ENCODE measurements at regions not wholly inside any gene's neighbourhood (a gene's known extent, or its start where the extent isn't known, plus 50 kb on each side); places are given as distances from the start of the nearest gene placed in this dataset.

DNA sequence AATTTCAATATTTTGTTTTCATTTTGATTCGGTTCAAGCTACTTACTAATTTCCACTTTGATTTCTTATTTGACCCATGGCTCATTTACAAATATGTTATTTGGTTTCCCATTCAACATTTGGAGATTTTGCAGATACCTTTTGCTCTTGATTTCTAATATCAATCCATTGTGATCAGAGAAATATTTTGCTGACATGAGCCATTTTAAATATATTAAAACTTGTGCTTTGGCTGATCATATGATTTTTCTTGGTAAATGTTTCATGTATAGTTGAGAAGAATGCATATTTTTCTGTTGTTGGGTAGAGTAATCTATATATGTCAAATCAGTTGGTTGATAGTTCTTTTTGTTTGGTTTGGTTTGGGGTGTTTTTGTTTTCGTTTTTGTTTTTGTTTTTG, 95.0 kb downstream of the GASK1B start:
- H3K36me3 ChIP-seq (ENCODE audit: control insufficient read depth in 4 of 4, insufficient read depth in 3 of 4, low read depth in 1 of 4, low read length in 3 of 4) = no peaks in the 10 kb centered on the region
- H3K27ac ChIP-seq (ENCODE audit: low read depth in 1 of 2, low read length in 2 of 2) = no peak overlapping the region
- H3K9ac ChIP-seq (ENCODE audit: low read depth in 1 of 2, low read length in 2 of 2) = no peak overlapping the region
- no peaks in the 10 kb centered on the region for H3K9me3 ChIP-seq (ENCODE audit: control insufficient read depth in 4 of 4, low read length in 3 of 4)
- H3K27me3 ChIP-seq (ENCODE audit: control insufficient read depth in 4 of 4, insufficient read depth in 4 of 4, low read length in 3 of 4) = no peaks in the 10 kb centered on the region
- no peak for DNase-seq (ENCODE audit: low spot score)
- no peak for TF ChIP-seq FOXA1 (IDR thresholded peaks at IDR 0.05)
- TF ChIP-seq, protein P1, sequence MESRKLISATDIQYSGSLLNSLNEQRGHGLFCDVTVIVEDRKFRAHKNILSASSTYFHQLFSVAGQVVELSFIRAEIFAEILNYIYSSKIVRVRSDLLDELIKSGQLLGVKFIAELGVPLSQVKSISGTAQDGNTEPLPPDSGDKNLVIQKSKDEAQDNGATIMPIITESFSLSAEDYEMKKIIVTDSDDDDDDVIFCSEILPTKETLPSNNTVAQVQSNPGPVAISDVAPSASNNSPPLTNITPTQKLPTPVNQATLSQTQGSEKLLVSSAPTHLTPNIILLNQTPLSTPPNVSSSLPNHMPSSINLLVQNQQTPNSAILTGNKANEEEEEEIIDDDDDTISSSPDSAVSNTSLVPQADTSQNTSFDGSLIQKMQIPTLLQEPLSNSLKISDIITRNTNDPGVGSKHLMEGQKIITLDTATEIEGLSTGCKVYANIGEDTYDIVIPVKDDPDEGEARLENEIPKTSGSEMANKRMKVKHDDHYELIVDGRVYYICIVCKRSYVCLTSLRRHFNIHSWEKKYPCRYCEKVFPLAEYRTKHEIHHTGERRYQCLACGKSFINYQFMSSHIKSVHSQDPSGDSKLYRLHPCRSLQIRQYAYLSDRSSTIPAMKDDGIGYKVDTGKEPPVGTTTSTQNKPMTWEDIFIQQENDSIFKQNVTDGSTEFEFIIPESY (IDR thresholded peaks at IDR 0.05) = no peak
- TF ChIP-seq, protein P2, sequence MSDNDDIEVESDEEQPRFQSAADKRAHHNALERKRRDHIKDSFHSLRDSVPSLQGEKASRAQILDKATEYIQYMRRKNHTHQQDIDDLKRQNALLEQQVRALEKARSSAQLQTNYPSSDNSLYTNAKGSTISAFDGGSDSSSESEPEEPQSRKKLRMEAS (IDR thresholded peaks at IDR 0.05) = no peak
- no peak for TF ChIP-seq FOXA2 (IDR thresholded peaks at IDR 0.05)
- TF ChIP-seq YY1 (IDR thresholded peaks at IDR 0.05) = no peak
- TF ChIP-seq, protein P3, sequence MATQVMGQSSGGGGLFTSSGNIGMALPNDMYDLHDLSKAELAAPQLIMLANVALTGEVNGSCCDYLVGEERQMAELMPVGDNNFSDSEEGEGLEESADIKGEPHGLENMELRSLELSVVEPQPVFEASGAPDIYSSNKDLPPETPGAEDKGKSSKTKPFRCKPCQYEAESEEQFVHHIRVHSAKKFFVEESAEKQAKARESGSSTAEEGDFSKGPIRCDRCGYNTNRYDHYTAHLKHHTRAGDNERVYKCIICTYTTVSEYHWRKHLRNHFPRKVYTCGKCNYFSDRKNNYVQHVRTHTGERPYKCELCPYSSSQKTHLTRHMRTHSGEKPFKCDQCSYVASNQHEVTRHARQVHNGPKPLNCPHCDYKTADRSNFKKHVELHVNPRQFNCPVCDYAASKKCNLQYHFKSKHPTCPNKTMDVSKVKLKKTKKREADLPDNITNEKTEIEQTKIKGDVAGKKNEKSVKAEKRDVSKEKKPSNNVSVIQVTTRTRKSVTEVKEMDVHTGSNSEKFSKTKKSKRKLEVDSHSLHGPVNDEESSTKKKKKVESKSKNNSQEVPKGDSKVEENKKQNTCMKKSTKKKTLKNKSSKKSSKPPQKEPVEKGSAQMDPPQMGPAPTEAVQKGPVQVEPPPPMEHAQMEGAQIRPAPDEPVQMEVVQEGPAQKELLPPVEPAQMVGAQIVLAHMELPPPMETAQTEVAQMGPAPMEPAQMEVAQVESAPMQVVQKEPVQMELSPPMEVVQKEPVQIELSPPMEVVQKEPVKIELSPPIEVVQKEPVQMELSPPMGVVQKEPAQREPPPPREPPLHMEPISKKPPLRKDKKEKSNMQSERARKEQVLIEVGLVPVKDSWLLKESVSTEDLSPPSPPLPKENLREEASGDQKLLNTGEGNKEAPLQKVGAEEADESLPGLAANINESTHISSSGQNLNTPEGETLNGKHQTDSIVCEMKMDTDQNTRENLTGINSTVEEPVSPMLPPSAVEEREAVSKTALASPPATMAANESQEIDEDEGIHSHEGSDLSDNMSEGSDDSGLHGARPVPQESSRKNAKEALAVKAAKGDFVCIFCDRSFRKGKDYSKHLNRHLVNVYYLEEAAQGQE (IDR thresholded peaks at IDR 0.05) = no peak
- TF ChIP-seq HNF4A (conservative IDR thresholded peaks at IDR 0.05) = no peak
- TF ChIP-seq, protein P4, sequence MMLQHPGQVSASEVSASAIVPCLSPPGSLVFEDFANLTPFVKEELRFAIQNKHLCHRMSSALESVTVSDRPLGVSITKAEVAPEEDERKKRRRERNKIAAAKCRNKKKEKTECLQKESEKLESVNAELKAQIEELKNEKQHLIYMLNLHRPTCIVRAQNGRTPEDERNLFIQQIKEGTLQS (IDR thresholded peaks at IDR 0.05) = no peak
- TF ChIP-seq JUND (IDR thresholded peaks at IDR 0.05) = no peak
- TF ChIP-seq TAF1 (conservative IDR thresholded peaks at IDR 0.05) = no peak
- no peak for TF ChIP-seq SP1 (IDR thresholded peaks at IDR 0.05)
- TF ChIP-seq NR2F2 (IDR thresholded peaks at IDR 0.05) = no peak
- TF ChIP-seq, protein P5, sequence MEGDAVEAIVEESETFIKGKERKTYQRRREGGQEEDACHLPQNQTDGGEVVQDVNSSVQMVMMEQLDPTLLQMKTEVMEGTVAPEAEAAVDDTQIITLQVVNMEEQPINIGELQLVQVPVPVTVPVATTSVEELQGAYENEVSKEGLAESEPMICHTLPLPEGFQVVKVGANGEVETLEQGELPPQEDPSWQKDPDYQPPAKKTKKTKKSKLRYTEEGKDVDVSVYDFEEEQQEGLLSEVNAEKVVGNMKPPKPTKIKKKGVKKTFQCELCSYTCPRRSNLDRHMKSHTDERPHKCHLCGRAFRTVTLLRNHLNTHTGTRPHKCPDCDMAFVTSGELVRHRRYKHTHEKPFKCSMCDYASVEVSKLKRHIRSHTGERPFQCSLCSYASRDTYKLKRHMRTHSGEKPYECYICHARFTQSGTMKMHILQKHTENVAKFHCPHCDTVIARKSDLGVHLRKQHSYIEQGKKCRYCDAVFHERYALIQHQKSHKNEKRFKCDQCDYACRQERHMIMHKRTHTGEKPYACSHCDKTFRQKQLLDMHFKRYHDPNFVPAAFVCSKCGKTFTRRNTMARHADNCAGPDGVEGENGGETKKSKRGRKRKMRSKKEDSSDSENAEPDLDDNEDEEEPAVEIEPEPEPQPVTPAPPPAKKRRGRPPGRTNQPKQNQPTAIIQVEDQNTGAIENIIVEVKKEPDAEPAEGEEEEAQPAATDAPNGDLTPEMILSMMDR (IDR thresholded peaks at IDR 0.05; ENCODE audit: low read depth, low read length, missing input control) = no peak
- no peak for TF ChIP-seq EGR1 (IDR thresholded peaks at IDR 0.05; ENCODE audit: low read depth in 2 of 2)
- TF ChIP-seq RAD21 (IDR thresholded peaks at IDR 0.05) = no peak
- H3K4me1 ChIP-seq (ENCODE audit: control insufficient read depth in 4 of 4, insufficient read depth in 4 of 4, low read length in 3 of 4) = no peaks in the 10 kb centered on the region
- no peak overlapping the region for H3K4me3 ChIP-seq (ENCODE audit: low read depth in 1 of 3, low read length in 3 of 3)
- 79% methylated on average over 2 of the region's 2 CpGs for WGBS

DNA sequence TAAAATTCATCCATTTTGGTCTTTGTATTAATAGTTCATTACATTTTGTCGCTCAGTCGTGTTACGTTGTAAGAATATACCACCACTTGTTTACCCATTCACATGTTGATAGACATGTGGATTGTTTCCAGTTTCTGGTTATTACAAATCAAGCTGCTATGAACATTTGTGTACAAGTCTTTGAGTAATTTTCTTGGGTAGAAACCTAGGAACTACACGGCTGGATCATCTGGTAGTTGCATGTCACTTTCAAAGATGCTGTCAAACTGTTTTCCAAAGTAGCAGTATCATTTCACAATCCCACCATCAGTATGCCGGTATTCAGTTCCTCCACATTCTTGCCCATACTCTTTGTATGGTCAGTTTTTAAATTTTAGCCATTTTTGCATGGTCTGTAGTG, 98.0 kb downstream of the GASK1B start:
- 85% methylated on average over 5 of the region's 5 CpGs for WGBS
- Histone ChIP-seq H3K4me3 (ENCODE audit: low read depth in 1 of 3, low read length in 3 of 3) (no peak overlapping the region), H3K36me3 (ENCODE audit: control insufficient read depth in 4 of 4, insufficient read depth in 3 of 4, low read depth in 1 of 4, low read length in 3 of 4) (no peaks in the 10 kb centered on the region), H3K27me3 (ENCODE audit: control insufficient read depth in 4 of 4, insufficient read depth in 4 of 4, low read length in 3 of 4) (no peaks in the 10 kb centered on the region), H3K9ac (ENCODE audit: low read depth in 1 of 2, low read length in 2 of 2) (no peak overlapping the region), H3K9me3 (ENCODE audit: control insufficient read depth in 4 of 4, low read length in 3 of 4) (no peaks in the 10 kb centered on the region), H3K27ac (ENCODE audit: low read depth in 1 of 2, low read length in 2 of 2) (no peak overlapping the region), H3K4me1 (ENCODE audit: control insufficient read depth in 4 of 4, insufficient read depth in 4 of 4, low read length in 3 of 4) (no peaks in the 10 kb centered on the region)
- TF ChIP-seq HNF4G (IDR thresholded peaks at IDR 0.05) = no peak
- no peak for DNase-seq (ENCODE audit: low spot score)
